ENCODE measurements at regions not wholly inside any gene's neighbourhood (a gene's known extent, or its start where the extent isn't known, plus 50 kb on each side); places are given as distances from the start of the nearest gene placed in this dataset.

DNA sequence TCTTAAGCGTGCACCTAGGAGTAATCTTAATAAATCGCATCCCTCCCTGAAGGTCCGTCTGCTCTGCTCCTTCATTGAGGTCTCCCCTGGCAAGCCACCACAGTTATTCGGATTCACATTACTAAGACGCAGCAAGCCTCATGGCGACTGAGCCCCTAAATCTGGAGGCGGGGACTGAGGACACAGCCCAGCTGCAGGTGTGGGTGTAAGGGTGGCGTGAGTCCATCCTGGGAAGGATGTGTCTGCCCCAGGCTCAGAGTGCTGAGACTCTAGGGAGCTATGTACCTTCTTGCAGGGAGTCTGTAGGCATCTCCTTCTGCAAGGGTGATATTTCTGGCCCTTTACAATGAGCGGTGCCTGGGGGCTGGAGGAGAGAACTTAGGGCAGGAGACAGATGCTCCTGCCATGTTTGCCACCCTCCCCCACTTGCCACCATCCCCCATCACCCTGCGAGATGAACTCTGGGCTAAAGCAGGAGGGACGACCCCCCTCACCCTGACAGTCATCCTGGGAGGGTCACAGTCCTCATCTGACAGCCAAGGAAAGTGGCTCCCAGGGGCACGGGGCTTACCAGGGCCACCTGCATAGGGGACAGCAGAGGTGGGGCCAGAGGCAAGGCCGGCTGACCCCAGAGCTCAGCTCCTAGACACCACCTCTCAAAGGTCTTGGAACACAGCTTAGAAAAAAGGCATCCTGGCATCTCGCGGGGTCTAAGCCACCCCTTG lies 76.4 kb upstream of the FCN1 start:
- no peak overlapping the region for H3K4me3 ChIP-seq (ENCODE audit: low read length in 3 of 3)
- H3K9me3 ChIP-seq (ENCODE audit: control insufficient read depth in 3 of 3, low read length in 3 of 3): peaks cover 0 to 3% (median 3%) of the 10 kb centered on the region in 3 donors
- peaks cover 0 to 5% (median 0%) of the 10 kb centered on the region in 3 donors for H3K4me1 ChIP-seq (ENCODE audit: control insufficient read depth in 3 of 3, insufficient read depth in 3 of 3, low read length in 3 of 3)
- H3K27ac ChIP-seq (ENCODE audit: low read depth, low read length): no peak overlapping the region
- no peaks in the 10 kb centered on the region for H3K36me3 ChIP-seq (ENCODE audit: control insufficient read depth in 3 of 3, insufficient read depth in 3 of 3, low read length in 3 of 3)
- H3K9ac ChIP-seq (ENCODE audit: low read depth in 1 of 3, low read length in 3 of 3): no peak overlapping the region
- peaks cover 14 to 28% (median 28%) of the 10 kb centered on the region in 3 donors for H3K27me3 ChIP-seq (ENCODE audit: control insufficient read depth in 3 of 3, insufficient read depth in 3 of 3, low read length in 3 of 3)

DNA sequence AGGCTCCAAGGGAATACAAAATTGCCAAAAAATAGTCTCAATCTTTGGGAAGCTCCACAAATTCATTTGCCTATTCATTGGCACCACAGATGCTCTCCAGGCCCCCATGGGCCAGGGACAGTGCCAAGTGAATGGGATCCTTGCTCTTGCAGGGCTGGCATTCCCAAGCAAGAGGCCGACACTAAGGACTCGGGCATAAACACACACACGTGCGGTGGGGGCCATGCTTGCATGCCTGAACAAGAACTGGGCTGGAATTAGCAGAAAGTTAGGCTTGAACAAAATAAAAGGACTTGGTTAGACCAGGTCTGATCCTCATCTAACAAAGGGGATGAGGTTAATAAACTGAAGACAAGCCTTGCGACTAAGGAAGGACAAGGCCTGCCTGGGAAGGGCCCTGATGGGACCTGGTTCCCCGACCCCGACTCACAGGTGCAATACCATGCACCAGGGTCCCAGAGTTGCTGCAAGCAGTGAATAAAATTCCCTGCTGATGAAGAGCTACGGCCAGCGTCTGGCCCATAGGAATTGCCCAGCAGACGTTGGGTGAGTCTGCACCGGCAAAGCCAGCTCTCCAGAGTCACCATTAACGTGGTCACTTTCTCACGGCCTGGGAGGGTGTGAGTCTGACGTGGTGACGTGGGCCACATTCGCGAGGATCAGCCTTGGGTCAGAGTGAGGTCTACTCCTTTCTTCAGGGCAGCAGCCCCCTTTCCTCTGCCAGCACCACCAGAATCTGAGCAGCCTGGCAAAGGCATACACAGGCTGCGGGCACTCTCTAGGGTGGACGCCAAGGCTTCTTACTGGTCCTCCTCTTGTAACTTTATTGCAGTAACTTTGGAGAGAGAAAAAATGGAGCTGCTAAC lies 77.4 kb upstream of the FCN1 start:
- H3K27me3 ChIP-seq (ENCODE audit: control insufficient read depth in 3 of 3, insufficient read depth in 3 of 3, low read length in 3 of 3): peaks cover 14 to 28% (median 25%) of the 10 kb centered on the region in 3 donors

DNA sequence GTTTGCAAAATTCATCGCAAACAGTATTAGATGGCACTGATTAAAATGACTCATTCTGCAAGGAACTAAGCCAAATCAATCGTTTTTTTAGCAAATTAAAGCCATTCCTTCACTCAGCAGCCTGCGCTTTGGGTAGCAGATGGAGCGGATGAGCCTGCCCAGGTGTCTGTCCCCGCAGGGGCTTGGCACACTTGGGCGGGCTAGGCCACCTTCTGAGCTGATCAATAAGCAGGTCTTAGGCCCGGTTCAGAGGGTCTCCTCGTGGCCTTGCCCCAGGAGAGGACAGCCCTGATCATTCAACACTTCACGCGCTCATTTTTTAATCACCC lies 78.0 kb upstream of the FCN1 start:
- Histone ChIP-seq H3K27ac (ENCODE audit: low read depth, low read length) (no peak overlapping the region), H3K4me3 (ENCODE audit: low read length in 3 of 3) (no peak overlapping the region), H3K9me3 (ENCODE audit: control insufficient read depth in 3 of 3, low read length in 3 of 3) (peaks cover 0 to 3% (median 3%) of the 10 kb centered on the region in 3 donors), H3K36me3 (ENCODE audit: control insufficient read depth in 3 of 3, insufficient read depth in 3 of 3, low read length in 3 of 3) (no peaks in the 10 kb centered on the region), H3K4me1 (ENCODE audit: control insufficient read depth in 3 of 3, insufficient read depth in 3 of 3, low read length in 3 of 3) (peaks cover 0 to 5% (median 0%) of the 10 kb centered on the region in 3 donors), H3K27me3 (ENCODE audit: control insufficient read depth in 3 of 3, insufficient read depth in 3 of 3, low read length in 3 of 3) (peaks cover 14 to 28% (median 25%) of the 10 kb centered on the region in 3 donors), H3K9ac (ENCODE audit: low read depth in 1 of 3, low read length in 3 of 3) (no peak overlapping the region)

More for the DNA sequence above, 77.4 kb upstream of the FCN1 start:
- peaks cover 0 to 5% (median 0%) of the 10 kb centered on the region in 3 donors for H3K4me1 ChIP-seq (ENCODE audit: control insufficient read depth in 3 of 3, insufficient read depth in 3 of 3, low read length in 3 of 3)
- no peaks in the 10 kb centered on the region for H3K36me3 ChIP-seq (ENCODE audit: control insufficient read depth in 3 of 3, insufficient read depth in 3 of 3, low read length in 3 of 3)
- no peak overlapping the region for H3K27ac ChIP-seq (ENCODE audit: low read depth, low read length)
- no peak overlapping the region for H3K4me3 ChIP-seq (ENCODE audit: low read length in 3 of 3)
- peaks cover 0 to 3% (median 3%) of the 10 kb centered on the region in 3 donors for H3K9me3 ChIP-seq (ENCODE audit: control insufficient read depth in 3 of 3, low read length in 3 of 3)
- no peak overlapping the region for H3K9ac ChIP-seq (ENCODE audit: low read depth in 1 of 3, low read length in 3 of 3)

DNA sequence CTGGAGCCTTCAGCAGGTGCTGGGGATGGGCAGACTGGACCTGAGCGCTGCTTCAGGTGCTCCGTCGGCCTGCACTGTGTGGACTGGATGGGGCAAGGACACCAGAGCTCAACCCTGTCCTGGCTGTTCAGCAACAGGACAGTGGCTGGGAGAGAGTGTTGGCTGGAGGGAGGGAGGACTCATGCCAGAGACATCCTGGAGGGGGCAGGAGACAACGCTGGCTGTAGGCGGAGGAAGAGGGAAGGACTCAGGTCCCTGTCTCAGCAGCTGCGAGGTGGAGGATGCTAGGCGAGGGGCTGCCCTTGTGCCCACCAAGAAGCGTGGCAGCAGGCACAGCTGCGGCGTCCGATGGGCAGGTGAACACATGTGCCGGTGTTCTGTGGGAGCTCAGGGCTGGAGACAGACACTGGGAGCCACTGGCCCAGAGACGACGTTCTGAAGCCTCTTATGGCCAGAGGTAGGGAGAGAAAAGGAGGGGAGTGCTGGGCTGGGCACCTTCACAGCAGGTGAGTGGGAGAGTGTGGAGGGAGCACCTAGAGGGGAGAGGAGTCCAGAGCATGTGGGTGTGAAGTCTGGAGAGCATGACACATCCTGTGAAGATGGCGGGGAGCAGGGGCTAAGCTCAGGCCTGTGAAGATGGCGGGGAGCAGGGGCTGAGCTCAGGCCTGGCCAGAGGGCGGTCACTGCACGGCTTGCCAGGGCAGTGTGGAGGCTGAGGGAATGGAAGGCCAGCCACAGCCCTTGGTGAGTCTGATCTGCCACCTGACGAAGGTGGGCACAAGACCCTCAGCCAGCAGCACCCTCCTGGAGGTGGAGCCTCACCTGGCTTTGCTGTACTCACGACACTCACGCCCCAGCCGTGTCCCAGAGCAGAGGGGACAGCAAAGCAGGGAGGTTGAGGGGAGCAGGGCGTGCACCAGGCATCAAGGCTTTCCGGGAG lies 79.1 kb upstream of the FCN1 start:
- Histone ChIP-seq H3K9me3 (ENCODE audit: control insufficient read depth in 3 of 3, low read length in 3 of 3) (peaks cover 3 to 6% (median 4%) of the 10 kb centered on the region in 3 donors), H3K27me3 (ENCODE audit: control insufficient read depth in 3 of 3, insufficient read depth in 3 of 3, low read length in 3 of 3) (peaks cover 22 to 34% (median 33%) of the 10 kb centered on the region in 3 donors), H3K36me3 (ENCODE audit: control insufficient read depth in 3 of 3, insufficient read depth in 3 of 3, low read length in 3 of 3) (no peaks in the 10 kb centered on the region), H3K4me1 (ENCODE audit: control insufficient read depth in 3 of 3, insufficient read depth in 3 of 3, low read length in 3 of 3) (peaks cover 0 to 5% (median 0%) of the 10 kb centered on the region in 3 donors), H3K9ac (ENCODE audit: low read depth in 1 of 3, low read length in 3 of 3) (no peak overlapping the region), H3K4me3 (ENCODE audit: low read length in 3 of 3) (no peak overlapping the region), H3K27ac (ENCODE audit: low read depth, low read length) (no peak overlapping the region)

DNA sequence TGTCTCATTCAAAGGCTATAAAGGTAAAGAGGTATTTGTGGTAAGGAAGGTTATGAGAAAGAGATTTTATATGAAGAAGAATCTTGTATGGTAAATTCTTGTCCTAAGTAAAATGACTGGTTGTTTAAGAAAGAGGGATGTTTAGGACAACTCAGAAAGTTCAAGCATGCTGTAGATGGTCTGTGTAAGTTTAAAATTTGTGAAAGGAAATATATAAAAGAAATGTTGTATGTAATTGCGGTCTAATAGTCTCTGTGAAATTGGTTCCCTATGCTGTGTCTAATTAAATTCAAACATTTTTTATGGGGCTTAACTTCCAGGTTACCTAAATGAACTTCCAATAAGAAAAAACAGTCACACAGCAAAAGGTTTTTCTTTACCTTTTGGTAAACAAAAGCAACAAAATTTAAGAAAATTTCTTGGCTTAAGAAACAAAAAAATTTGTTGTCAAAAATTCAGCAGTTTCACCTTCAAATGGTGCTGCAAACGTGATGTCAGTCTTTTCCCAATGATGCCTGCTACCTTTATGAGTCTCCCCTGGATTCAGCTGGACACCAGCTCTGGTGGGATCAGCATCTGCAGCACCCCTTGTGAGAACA lies 83.0 kb upstream of the FCN1 start:
- Histone ChIP-seq H3K4me1 (ENCODE audit: control insufficient read depth in 3 of 3, insufficient read depth in 3 of 3, low read length in 3 of 3) (no peaks in the 10 kb centered on the region), H3K4me3 (ENCODE audit: low read length in 3 of 3) (no peak overlapping the region), H3K36me3 (ENCODE audit: control insufficient read depth in 3 of 3, insufficient read depth in 3 of 3, low read length in 3 of 3) (no peaks in the 10 kb centered on the region), H3K9ac (ENCODE audit: low read depth in 1 of 3, low read length in 3 of 3) (no peak overlapping the region), H3K27ac (ENCODE audit: low read depth, low read length) (no peak overlapping the region), H3K9me3 (ENCODE audit: control insufficient read depth in 3 of 3, low read length in 3 of 3) (peaks cover 3 to 6% (median 4%) of the 10 kb centered on the region in 3 donors), H3K27me3 (ENCODE audit: control insufficient read depth in 3 of 3, insufficient read depth in 3 of 3, low read length in 3 of 3) (peaks cover 17 to 27% (median 20%) of the 10 kb centered on the region in 3 donors)

DNA sequence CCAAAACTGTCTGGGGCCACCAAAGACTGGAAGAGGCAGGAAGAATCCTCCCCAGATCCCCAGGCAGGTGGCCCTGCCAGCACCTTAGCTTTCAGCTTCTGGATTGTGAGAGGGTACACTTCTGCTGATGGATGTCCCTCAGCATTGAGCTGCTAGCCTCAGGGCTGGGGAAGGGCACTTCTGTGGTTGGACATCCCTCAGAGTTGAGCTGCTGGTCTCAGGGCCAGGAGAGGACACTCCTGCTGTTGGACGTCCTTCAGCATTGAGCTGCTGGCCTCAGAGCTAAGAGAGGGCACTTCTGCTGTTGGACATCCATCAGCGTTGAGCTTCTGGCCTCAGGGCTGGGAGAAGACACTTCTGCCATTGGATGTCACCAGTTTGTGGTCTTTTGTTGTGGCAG lies 83.8 kb upstream of the FCN1 start:
- no peaks in the 10 kb centered on the region for H3K36me3 ChIP-seq (ENCODE audit: control insufficient read depth in 3 of 3, insufficient read depth in 3 of 3, low read length in 3 of 3)
- H3K27me3 ChIP-seq (ENCODE audit: control insufficient read depth in 3 of 3, insufficient read depth in 3 of 3, low read length in 3 of 3): peaks cover 16 to 24% (median 17%) of the 10 kb centered on the region in 3 donors
- H3K9ac ChIP-seq (ENCODE audit: low read depth in 1 of 3, low read length in 3 of 3): no peak overlapping the region
- no peaks in the 10 kb centered on the region for H3K4me1 ChIP-seq (ENCODE audit: control insufficient read depth in 3 of 3, insufficient read depth in 3 of 3, low read length in 3 of 3)
- no peak overlapping the region for H3K27ac ChIP-seq (ENCODE audit: low read depth, low read length)
- H3K4me3 ChIP-seq (ENCODE audit: low read length in 3 of 3): no peak overlapping the region
- H3K9me3 ChIP-seq (ENCODE audit: control insufficient read depth in 3 of 3, low read length in 3 of 3): peaks cover 3 to 6% (median 4%) of the 10 kb centered on the region in 3 donors

DNA sequence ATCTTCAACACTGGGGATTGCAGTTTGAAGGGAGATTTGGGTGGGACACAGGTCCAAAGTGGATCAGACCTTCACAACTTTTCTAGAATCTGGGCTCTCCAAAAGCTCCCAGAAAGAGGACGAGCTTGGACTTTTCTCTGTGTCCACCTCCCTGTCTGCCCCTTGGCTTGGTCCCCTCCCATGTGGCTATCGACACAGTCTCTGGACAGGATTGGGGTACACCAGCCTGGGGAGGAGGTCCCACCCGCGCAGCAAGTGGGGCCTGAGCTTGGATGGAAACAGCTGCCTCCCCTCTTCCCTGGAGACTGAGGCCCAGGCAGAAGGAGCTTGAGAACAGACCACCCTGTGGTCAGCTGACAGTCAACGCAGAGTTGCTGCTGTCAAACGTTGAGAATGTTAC lies 84.6 kb upstream of the FCN1 start:
- Histone ChIP-seq H3K27ac (ENCODE audit: low read depth, low read length) (no peak overlapping the region), H3K27me3 (ENCODE audit: control insufficient read depth in 3 of 3, insufficient read depth in 3 of 3, low read length in 3 of 3) (peaks cover 16 to 17% (median 17%) of the 10 kb centered on the region in 3 donors), H3K4me1 (ENCODE audit: control insufficient read depth in 3 of 3, insufficient read depth in 3 of 3, low read length in 3 of 3) (no peaks in the 10 kb centered on the region), H3K9ac (ENCODE audit: low read depth in 1 of 3, low read length in 3 of 3) (no peak overlapping the region), H3K4me3 (ENCODE audit: low read length in 3 of 3) (no peak overlapping the region), H3K36me3 (ENCODE audit: control insufficient read depth in 3 of 3, insufficient read depth in 3 of 3, low read length in 3 of 3) (no peaks in the 10 kb centered on the region), H3K9me3 (ENCODE audit: control insufficient read depth in 3 of 3, low read length in 3 of 3) (peaks cover 3 to 6% (median 4%) of the 10 kb centered on the region in 3 donors)

DNA sequence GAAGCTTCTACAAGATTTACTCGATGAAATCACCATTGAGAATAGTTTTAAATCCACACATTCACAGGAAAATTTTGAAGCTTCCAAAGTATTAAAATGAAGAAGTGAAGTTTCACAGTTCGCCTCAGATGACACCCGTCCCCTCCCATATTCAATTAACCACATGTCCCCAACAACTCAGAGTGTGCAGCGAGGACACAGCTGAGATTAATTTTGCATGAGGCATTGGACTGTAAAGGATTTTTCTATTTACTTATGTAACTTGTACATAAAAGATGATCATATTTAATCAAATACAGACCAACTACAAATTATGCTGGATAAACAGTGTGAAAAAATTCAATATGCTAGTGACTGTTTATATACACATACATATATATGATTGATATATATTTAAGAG lies 84.7 kb upstream of the OLFM1 start:
- H3K9me3 ChIP-seq (ENCODE audit: control insufficient read depth in 3 of 3, low read length in 3 of 3): peaks cover 3 to 4% (median 4%) of the 10 kb centered on the region in 3 donors
- no peak overlapping the region for H3K27ac ChIP-seq (ENCODE audit: low read depth, low read length)
- H3K4me1 ChIP-seq (ENCODE audit: control insufficient read depth in 3 of 3, insufficient read depth in 3 of 3, low read length in 3 of 3): no peaks in the 10 kb centered on the region
- H3K9ac ChIP-seq (ENCODE audit: low read depth in 1 of 3, low read length in 3 of 3): no peak overlapping the region
- H3K36me3 ChIP-seq (ENCODE audit: control insufficient read depth in 3 of 3, insufficient read depth in 3 of 3, low read length in 3 of 3): no peaks in the 10 kb centered on the region
- peaks cover 14 to 16% (median 15%) of the 10 kb centered on the region in 3 donors for H3K27me3 ChIP-seq (ENCODE audit: control insufficient read depth in 3 of 3, insufficient read depth in 3 of 3, low read length in 3 of 3)
- H3K4me3 ChIP-seq (ENCODE audit: low read length in 3 of 3): no peak overlapping the region

DNA sequence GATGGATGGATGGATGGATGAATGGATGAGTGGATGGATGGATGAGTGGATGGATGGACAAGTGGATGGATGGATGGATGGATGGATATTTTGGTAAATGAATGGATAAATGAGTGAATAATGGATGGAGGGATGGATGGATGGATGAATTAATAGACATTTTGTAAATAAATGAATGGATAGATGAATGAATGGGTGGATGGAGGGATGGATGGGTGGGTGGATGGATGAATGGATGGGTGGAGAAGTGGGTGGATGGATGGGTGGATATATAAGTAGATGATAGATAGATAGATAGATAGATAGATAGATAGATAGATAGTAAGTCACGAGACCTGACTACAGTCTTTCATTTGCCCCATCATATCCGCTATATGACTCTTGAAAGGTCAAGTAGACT lies 82.7 kb upstream of the OLFM1 start:
- H3K27me3 ChIP-seq (ENCODE audit: control insufficient read depth in 3 of 3, insufficient read depth in 3 of 3, low read length in 3 of 3): peaks cover 8 to 16% (median 16%) of the 10 kb centered on the region in 3 donors
- H3K4me3 ChIP-seq (ENCODE audit: low read length in 3 of 3): no peak overlapping the region
- no peak overlapping the region for H3K27ac ChIP-seq (ENCODE audit: low read depth, low read length)
- no peaks in the 10 kb centered on the region for H3K36me3 ChIP-seq (ENCODE audit: control insufficient read depth in 3 of 3, insufficient read depth in 3 of 3, low read length in 3 of 3)
- no peaks in the 10 kb centered on the region for H3K4me1 ChIP-seq (ENCODE audit: control insufficient read depth in 3 of 3, insufficient read depth in 3 of 3, low read length in 3 of 3)
- H3K9ac ChIP-seq (ENCODE audit: low read depth in 1 of 3, low read length in 3 of 3): no peak overlapping the region
- peaks cover 0 to 4% (median 4%) of the 10 kb centered on the region in 3 donors for H3K9me3 ChIP-seq (ENCODE audit: control insufficient read depth in 3 of 3, low read length in 3 of 3)

Data from skeletal muscle tissue (tissue), 3 donors.